GM18868 (cell line): ENCODE measurements at regions not wholly inside any gene's neighbourhood (a gene's known extent, or its start where the extent isn't known, plus 50 kb on each side); places are given as distances from the start of the nearest gene placed in this dataset.
"Not testable (repeated sequence)": the region's sequence is repeated elsewhere in the genome, so short reads cannot be mapped to it uniquely, and the experiment has no call there.

Experiments used
- ATAC-seq: cut with Tn5 transposase; IDR thresholded peaks from one replicate; pipeline ENCODE4 v1.9.1; 2021; ENCODE audit warnings: mild to moderate bottlenecking, moderate library complexity; ENCODE audit not compliant: unreplicated experiment

GRCh38 chr9:113664181-113664875 lies 200.8 kb downstream of the RGS3 start:
- no peak for ATAC-seq

- ATAC-seq: no peak
Observed at GRCh38 chr9:113665064-113665463, 201.5 kb downstream of the RGS3 start.

GRCh38 chr9:113665756-113666155 lies 202.2 kb downstream of the RGS3 start:
- no peak for ATAC-seq

- ATAC-seq: no peak
Observed at GRCh38 chr9:113668061-113668460, 204.5 kb downstream of the RGS3 start.

- ATAC-seq: no peak
Observed at GRCh38 chr9:113669522-113670115, 206.1 kb downstream of the RGS3 start.

GRCh38 chr9:113673726-113674125 lies 202.4 kb upstream of the ZNF618 start:
- ATAC-seq: no peak

GRCh38 chr9:113674436-113674835 lies 201.7 kb upstream of the ZNF618 start:
- ATAC-seq: no peak

- ATAC-seq: no peak
Observed at GRCh38 chr9:113675475-113675941, 200.6 kb upstream of the ZNF618 start.

GRCh38 chr9:113677057-113677456 lies 199.1 kb upstream of the ZNF618 start:
- no peak for ATAC-seq

- ATAC-seq: no peak
Observed at GRCh38 chr9:113677569-113677968, 198.5 kb upstream of the ZNF618 start.

GRCh38 chr9:113678119-113678858 lies 197.8 kb upstream of the ZNF618 start:
- ATAC-seq: no peak

- ATAC-seq: no peak
Observed at GRCh38 chr9:113678859-113679256, 197.3 kb upstream of the ZNF618 start.

GRCh38 chr9:113682297-113682771 lies 193.8 kb upstream of the ZNF618 start:
- no peak for ATAC-seq

- ATAC-seq: not testable (repeated sequence)
Observed at GRCh38 chr9:113685636-113686035, 190.5 kb upstream of the ZNF618 start.

GRCh38 chr9:113687107-113687679 lies 188.9 kb upstream of the ZNF618 start:
- no peak for ATAC-seq

- no peak for ATAC-seq
Observed at GRCh38 chr9:113687680-113688371, 188.3 kb upstream of the ZNF618 start.

- no peak for ATAC-seq
Observed at GRCh38 chr9:113690055-113690740, 185.9 kb upstream of the ZNF618 start.

GRCh38 chr9:113692256-113692655 lies 183.9 kb upstream of the ZNF618 start:
- ATAC-seq: no peak

- no peak for ATAC-seq
Observed at GRCh38 chr9:113694912-113695311, 181.2 kb upstream of the ZNF618 start.

- no peak for ATAC-seq
Observed at GRCh38 chr9:113695440-113695851, 180.7 kb upstream of the ZNF618 start.
